ENCODE measurements at regions not wholly inside any gene's neighbourhood (a gene's known extent, or its start where the extent isn't known, plus 50 kb on each side); places are given as distances from the start of the nearest gene placed in this dataset.

DNA sequence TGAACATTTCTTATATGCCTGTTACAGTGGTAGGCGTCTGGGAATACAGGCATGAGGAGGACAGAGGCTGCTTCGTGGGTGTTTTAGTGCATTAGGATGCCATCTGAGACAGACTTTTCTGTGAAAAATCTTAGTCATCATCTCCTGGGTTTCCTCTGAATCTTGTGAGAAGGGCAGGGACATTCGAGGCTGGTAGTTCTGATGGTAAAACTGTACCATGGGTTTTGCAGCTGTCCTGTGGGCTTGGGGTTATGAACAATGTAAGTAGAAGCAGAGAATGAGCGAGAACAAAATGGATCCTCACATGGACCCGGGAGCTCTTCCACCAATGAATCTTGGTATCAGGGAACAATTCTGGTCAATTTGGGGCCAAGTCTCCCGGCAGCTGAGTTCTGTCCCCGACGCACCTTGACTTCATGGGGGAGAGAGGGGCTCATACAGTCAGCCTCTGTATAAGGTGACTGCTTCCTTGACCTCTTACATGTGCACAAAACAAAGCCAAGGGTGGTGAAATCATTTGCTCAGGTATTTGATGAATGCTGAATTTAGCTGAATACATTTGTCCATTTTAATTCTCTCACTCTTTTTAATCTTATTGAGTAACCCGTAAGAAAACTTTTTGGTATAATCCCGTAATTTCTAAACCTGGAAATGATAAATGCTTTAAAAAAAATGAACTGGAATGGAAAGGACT, 63.6 kb upstream of the ERRFI1 start:
- peak overlapping the region; percentile 90 to 96 for H4K8ac ChIP-seq (ENCODE audit: low read depth in 2 of 2, low read length in 2 of 2)
- WGBS, 2 experiments (ENCODE audit: extremely low coverage in 2 of 2, insufficient read length in 1 of 2) = 47% methylated on average over 3 of the region's 10 CpGs; no CpG with 5 or more reads in 1 of the 2 experiments
- peak overlapping the region; percentile 93 for H3K14ac ChIP-seq (replicated peaks; ENCODE audit: low read depth, low read length)
- H3K79me1 ChIP-seq (ENCODE audit: low read depth in 1 of 2, low read length in 2 of 2) = peaks cover 6 to 12% of the 10 kb centered on the region in 2 experiments; a peak in 2 of 4 replicates
- H3K9me3 ChIP-seq (ENCODE audit: control insufficient read depth, insufficient read depth, low read length) = no peaks in the 10 kb centered on the region
- peak overlapping the region; percentile 94 for H3K4ac ChIP-seq (ENCODE audit: low read depth, low read length)
- H2BK15ac ChIP-seq (ENCODE audit: low read depth, low read length) = peak overlapping the region; percentile 86
- no TSS peak for BruUV-seq (replicated peaks)
- H3K4me2 ChIP-seq (ENCODE audit: low read depth, low read length) = peak overlapping the region; percentile 18; the same call in 1 of the 2 replicates
- H3K4me1 ChIP-seq (ENCODE audit: control insufficient read depth, insufficient read depth, low read length) = peaks cover 26% of the 10 kb centered on the region
- no peaks in the 10 kb centered on the region for H3K36me3 ChIP-seq (ENCODE audit: control insufficient read depth, insufficient read depth, low read length)
- POLR2A ChIA-PET (ENCODE audit: unreplicated experiment) = no interaction called here
- intact Hi-C loops (cut with micrococcal nuclease) = loop anchor here (5.0 kb wide), 1 partner anchor 42 kb away; no protein-coding TSS in a partner anchor
- peak overlapping the region; percentile 95 for H3K18ac ChIP-seq (ENCODE audit: low read depth, low read length)
- peak overlapping the region; percentile 94 for H2BK20ac ChIP-seq (ENCODE audit: low read depth, low read length)
- CTCF ChIA-PET = interaction anchor here (0.9 to 1.2 kb wide), 2 partner anchors 32 to 224 kb away, joined by 3 read pairs; no protein-coding TSS in a partner anchor
- peak overlapping the region; percentile 90 for H3K56ac ChIP-seq (ENCODE audit: extremely low read depth, insufficient read depth, low read length)
- H3K9me1 ChIP-seq (ENCODE audit: insufficient read depth, low read length) = peaks cover 31% of the 10 kb centered on the region
- no peak overlapping the region for H3K4me3 ChIP-seq (ENCODE audit: insufficient read depth, low read depth, low read length)
- peak overlapping the region; percentile 50 for H2AFZ ChIP-seq (replicated peaks; ENCODE audit: low read length, poor library complexity)
- H2BK5ac ChIP-seq (ENCODE audit: low read depth, low read length, poor library complexity, severe bottlenecking) = peak overlapping the region; percentile 99
- TF ChIP-seq BHLHE40 (IDR thresholded peaks at IDR 0.05; ENCODE audit: low read depth, low read length) = 0 out of 2 replicates have a peak, but pooled peaks have one; percentile 13
- no peak for TF ChIP-seq RCOR1 (IDR thresholded peaks at IDR 0.05; ENCODE audit: insufficient replicate concordance, low read length)
- no peak for TF ChIP-seq RFX5 (IDR thresholded peaks at IDR 0.05; ENCODE audit: low read depth, low read length)
- 0 out of 2 replicates have a peak, but pooled peaks have one; percentile 33 for TF ChIP-seq POLR2A (IDR thresholded peaks at IDR 0.05; ENCODE audit: low read depth, low read length)
- peak; percentile 44; the same call in 1 of the 2 replicates for TF ChIP-seq MAFK (IDR thresholded peaks at IDR 0.05; ENCODE audit: low read depth, low read length)
- H2BK120ac ChIP-seq (ENCODE audit: low read depth, low read length) = peak overlapping the region; percentile 98
- H4K91ac ChIP-seq (ENCODE audit: insufficient read depth, low read depth, low read length) = peak overlapping the region; percentile 96
- peak overlapping the region; percentile 97 for H4K5ac ChIP-seq (ENCODE audit: low read depth, low read length)
- peak overlapping the region; percentile 83 for H3K23ac ChIP-seq (ENCODE audit: low read depth, low read length)
- peak overlapping the region; percentile 88 for H2AK5ac ChIP-seq (ENCODE audit: low read depth, low read length)
- H2AK9ac ChIP-seq (replicated peaks; ENCODE audit: low read depth, low read length, poor library complexity) = peak overlapping the region; percentile 7
- ATAC-seq (ENCODE audit: low read depth) (peak; percentile 5; the same call in 1 of the 2 replicates), DNase-seq (peak; percentile 66)
- no peaks in the 10 kb centered on the region for H3K27me3 ChIP-seq (ENCODE audit: control insufficient read depth, insufficient read depth, low read length)
- H3K9ac ChIP-seq (ENCODE audit: low read depth, low read length) = peak overlapping the region; percentile 43
- H4K20me1 ChIP-seq (ENCODE audit: insufficient read depth, low read length) = no peaks in the 10 kb centered on the region
- dilution Hi-C loops (cut with HindIII; ENCODE audit: low sequenced_read_pairs, unreplicated experiment) = no loop called here
- H3K27ac ChIP-seq (ENCODE audit: insufficient read depth, low read length) = peak overlapping the region; percentile 97
- in situ Hi-C loops (cut with MboI; ENCODE audit: low sequenced_read_pairs) = no loop called here
